ENCODE measurements at regions not wholly inside any gene's neighbourhood (a gene's known extent, or its start where the extent isn't known, plus 50 kb on each side); places are given as distances from the start of the nearest gene placed in this dataset.
"Not testable (repeated sequence)": the region's sequence is repeated elsewhere in the genome, so short reads cannot be mapped to it uniquely, and the experiment has no call there.

GRCh38 chr17:20851591-20852238, 191.1 kb downstream of the USP22 start:
- FAIRE-seq = not testable (repeated sequence)

GRCh38 chr17:20852239-20852989, 190.4 kb downstream of the USP22 start:
- no peak for FAIRE-seq

DNA sequence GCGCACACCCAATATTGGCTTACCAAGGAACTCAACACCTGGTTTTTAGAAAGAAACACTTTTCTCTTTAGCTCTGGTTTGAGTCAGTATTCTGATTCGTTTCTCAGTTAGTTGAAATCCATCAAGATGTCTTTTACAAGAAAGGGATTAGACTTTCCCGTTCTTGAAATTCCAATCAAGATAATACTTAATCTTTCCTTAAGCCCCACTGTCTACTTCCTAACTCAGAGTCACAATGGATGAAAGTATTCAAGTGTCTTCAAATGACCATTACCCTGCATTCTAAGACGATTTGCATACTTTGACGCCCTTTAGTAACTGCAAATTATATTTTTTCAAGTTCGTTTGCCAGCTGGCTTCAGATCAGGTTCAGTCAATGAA, 189.8 kb downstream of the USP22 start:
- FAIRE-seq = no peak

- FAIRE-seq = not testable (repeated sequence)
These were observed 186.8 kb downstream of the USP22 start for GRCh38 chr17:20855910-20856470.

DNA sequence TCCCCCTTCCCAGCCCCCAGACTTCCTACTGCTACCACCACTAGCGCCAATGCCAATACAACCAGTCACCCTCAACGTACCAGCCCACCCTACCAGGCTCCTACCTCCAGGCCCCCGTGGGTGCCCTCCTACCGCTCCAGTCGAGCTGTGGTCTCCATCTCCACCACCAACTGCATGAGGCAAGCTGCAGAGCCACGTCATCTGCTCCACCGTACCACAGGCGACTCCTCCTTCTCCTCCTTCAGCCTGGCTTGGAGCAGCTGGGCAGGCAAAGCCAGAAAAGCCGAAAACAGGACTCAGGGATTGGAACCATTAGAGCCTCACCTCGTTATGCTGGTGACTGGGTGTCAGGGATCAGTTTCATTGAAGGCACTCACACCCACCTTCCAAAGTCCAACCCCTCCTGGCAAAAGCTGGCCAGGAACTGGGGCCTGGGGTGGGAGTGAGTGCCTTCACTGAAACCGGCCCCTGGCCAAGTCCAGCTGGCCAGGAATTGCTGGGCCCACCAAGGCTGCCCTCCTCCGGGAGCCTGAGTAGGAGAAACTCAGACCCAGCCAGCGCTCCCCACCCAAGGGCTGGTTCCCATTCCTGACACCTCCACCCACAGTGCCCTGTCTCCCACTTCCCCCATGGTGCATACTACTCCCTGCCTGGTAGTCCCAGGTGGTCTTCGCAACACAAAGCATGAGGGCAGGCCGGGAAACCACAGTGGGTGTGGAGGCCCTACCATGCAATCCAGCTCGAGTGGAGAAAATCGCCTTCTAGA, 176.2 kb downstream of the USP22 start:
- not testable (repeated sequence) for FAIRE-seq

DNA sequence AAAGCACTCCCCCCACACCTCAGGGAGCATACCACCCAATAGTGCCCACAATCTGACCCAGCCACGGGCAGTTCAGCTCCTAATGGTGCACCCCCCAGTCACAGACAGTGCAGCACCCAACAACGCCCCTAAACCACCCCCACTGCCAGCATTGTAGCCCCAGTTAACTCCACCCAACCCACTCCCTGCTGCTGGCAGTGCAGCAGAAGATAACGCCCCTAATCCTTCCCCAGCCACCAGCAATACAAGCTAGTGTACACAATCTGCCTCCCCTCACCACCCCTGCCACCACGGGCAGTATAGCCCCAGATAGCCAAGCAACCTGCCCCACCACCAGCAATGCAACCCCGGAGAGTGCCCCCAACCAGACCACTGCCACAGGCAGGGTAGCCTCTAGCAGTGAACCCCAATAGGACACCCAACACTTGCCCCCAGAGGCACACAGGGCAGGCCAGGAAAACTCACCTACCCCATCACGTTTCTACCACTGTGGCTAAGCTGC, 175.3 kb downstream of the USP22 start:
- not testable (repeated sequence) for FAIRE-seq

DNA sequence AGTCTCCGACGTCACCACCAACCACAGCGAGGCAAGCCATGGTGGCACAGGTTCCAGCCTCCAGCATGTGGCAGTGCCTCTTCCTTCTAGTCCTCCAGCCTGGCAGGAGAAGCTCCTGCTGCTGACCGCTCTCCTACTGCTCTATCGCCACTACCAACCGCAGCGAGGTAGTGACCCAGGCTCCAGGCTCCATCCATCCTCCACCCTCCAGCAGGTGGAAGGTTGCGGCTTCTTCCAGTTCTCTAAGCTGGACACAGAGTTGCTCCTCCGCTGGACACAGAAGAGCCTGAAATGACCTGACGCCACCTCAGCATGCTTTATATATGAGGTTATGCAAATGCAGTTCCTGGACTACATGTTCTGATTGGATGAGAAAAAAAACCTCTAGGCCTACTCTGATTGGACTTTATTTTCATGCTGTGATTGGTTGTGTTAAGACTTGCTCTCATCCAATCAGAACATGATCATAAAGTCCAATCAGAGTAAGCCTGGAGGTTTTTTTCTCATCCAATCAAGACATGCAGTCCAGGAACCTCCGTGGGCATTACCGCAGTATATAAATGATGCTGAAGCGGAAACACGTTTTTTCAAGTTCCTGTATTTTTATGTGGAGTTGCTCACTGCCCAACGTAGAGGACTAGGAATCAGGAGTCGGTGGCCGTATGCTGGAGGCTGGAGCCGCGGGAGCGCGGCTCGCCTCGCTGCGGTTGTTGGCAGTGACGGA, 174.7 kb downstream of the USP22 start:
- not testable (repeated sequence) for FAIRE-seq

DNA sequence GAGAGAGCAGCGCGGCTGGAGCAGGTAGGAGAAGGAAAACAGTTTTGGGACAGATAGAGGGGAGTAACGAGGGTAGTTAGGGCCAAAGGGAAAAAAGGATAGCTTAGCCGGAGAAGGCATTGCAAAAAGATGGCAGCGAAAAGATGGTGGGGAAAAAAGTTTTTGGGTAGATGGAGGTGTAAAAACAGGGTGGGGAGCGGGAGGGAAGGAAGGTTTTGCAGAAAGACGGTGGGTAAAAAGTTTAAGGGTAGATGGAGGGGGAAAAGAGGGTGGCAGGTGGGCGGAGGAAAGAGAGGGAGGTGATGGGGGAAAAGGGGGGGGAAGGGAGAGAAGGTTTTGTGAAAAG, 174.2 kb downstream of the USP22 start:
- not testable (repeated sequence) for FAIRE-seq

DNA sequence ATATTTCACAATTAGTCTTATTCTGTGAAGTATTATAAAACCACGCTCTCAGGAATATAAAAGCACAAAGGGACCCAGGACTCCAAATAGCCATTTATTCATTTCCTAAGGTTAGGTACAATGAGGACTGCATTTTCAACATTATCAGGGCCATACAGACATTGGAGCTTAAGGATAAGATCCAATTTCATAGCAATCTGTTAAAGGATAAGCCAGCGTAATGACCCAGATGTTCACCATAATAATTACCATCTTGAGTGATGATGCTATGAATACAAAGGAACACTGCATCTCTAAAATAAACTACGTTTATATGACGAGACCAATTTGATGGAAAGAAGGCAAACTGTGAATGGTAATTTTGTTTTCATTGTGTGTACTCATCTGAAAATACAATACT, 169.6 kb downstream of the USP22 start:
- FAIRE-seq = not testable (repeated sequence)

- not testable (repeated sequence) for FAIRE-seq
These were observed 169.0 kb downstream of the USP22 start for GRCh38 chr17:20873688-20874328.

DNA sequence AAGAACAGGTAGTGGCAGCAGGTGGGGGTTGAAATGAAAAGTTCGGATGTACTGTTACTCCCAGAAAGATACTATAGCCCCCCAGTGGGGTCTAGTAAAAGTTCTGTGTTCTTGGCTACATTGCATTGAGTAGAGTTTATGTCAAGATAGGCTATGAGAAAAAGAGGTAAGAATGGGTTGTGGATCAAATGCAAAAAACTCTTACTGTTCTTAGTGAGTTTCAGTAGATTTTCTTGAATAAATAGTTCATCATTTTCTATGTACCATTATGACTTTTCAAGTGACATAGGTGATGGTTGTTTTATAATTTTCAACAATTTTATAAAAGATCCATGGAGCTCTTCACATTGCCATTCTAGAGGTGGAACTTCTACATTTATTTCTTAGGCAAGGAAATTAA, 165.4 kb downstream of the USP22 start:
- not testable (repeated sequence) for FAIRE-seq

GRCh38 chr17:20890338-20890737, 152.5 kb downstream of the USP22 start:
- no peak for FAIRE-seq

- FAIRE-seq = not testable (repeated sequence)
These were observed 147.4 kb downstream of the USP22 start for GRCh38 chr17:20895426-20895825.

GRCh38 chr17:20896153-20896649, 146.6 kb downstream of the USP22 start:
- no peak for FAIRE-seq

DNA sequence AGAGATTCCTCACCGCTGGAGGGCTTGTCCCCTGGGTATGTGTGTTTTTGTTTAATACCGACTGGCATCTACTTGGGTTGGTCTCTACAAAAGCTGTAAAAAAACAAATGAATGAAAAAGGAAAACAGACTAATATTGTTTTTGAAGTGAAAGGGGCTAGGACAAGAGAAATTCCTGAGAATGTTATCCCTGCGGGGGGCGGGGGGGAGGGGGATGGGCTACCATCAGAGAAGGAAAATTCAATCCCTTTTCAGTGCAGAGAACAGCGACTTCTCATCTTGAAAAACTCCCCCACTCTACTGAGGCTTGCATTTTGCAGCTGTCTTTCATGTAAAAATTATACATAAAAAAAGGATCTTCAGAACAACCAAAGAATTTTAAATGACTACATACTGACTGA, 144.1 kb downstream of the USP22 start:
- FAIRE-seq = not testable (repeated sequence)

DNA sequence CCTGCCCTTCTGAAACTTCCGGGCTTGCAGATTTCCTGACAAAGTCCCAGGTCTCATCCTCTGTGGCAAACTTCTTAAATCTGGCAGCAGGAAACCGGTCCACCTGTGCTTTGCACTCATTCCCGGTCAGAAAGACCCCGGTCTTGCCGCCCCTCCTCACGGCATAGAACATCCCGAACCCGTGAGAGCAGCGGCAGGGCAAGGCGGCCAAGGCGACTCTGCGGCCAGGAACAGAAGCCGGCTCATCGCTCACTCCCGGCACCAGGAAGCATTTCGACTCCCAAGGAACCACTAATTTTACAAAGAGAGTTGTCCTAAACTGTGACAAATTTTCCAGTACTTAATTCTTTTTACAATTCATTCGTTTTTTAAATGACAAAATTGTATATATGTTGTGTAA, 140.3 kb downstream of the USP22 start:
- not testable (repeated sequence) for FAIRE-seq

DNA sequence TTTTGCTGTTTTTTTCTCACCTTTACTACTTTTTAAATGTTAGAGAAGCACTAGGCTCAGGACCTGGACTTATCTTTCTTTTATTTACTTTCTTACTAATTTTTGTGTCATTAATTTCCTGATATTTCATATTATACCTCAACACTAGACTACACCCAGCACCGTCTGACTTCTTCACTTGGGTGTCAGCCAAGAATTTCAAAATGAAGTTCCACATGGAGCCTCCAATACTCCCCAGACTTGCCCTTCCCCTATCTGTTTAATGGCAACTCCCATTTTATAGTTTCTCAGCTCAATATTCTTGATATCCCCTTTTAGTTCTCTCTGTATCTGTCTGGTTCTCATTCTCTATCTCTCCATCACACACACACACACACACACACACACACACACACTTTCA, 139.3 kb downstream of the USP22 start:
- FAIRE-seq = not testable (repeated sequence)

- FAIRE-seq = no peak
These were observed 134.2 kb downstream of the USP22 start for GRCh38 chr17:20908313-20909267.

DNA sequence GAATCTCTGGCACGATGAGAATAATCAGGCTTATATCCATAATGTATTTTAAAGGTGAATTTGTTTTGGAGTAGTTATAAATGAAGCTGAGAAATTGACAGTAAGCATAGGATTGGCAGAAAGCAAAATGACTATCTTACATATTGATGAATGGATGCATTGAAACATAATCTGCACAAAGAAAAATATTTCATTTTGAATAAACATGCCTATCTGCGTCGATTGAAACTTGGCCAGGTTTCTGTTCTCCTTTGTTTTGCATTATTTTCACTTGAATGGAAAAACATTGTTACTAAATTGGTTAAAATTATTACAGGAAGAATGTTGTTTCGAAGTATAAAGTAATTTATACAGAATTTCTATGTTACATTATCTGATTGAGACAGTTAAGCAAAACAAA, 128.2 kb downstream of the USP22 start:
- no peak for FAIRE-seq

DNA sequence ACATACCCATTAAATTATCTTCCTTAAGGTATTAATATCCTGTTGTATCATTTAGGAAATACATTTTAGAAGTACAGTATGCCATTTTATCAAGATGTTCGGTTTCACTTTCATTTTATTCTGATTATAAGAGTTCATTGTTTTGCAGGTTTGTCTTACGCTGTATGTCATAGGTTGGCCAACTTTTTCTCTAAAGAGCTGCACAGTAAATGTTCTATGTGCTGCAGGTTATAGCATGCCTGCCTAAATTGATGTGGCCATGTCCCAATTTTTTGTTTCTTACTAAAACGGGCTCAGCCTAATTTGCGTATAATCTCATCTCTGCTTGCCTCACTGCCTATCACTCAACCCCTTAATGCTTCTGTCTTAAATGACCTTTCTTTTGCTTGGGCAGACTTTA, 126.4 kb downstream of the USP22 start:
- FAIRE-seq = no peak

All from TTC549 (cell line).